Lower leg skin (tissue), 3 donors: ENCODE measurements at regions not wholly inside any gene's neighbourhood (a gene's known extent, or its start where the extent isn't known, plus 50 kb on each side); places are given as distances from the start of the nearest gene placed in this dataset.

Experiments
- POLR2A ChIP-seq, 2 donors: fragments of 450-650 bp; IDR thresholded peaks; one replicate each; pipeline ENCODE4 v1.6.1; 2016 to 2017; ENCODE audit warnings: antibody characterized with exemption in 2 of 2, mild to moderate bottlenecking in 1 of 2, moderate library complexity in 1 of 2
- TF ChIP-seq, protein P1 (sequence below), 3 donors: fragments of 450-650 bp; IDR thresholded peaks; one replicate each; pipeline ENCODE4 v1.5.1; 2016; ENCODE audit warnings: antibody characterized with exemption in 3 of 3, mild to moderate bottlenecking in 3 of 3, moderate library complexity in 2 of 3

GRCh38 chr2:56971383-56971974 lies 787.7 kb downstream of the CCDC85A start:
- no peak for TF ChIP-seq POLR2A (IDR thresholded peaks at IDR 0.05)
- TF ChIP-seq, protein P1, sequence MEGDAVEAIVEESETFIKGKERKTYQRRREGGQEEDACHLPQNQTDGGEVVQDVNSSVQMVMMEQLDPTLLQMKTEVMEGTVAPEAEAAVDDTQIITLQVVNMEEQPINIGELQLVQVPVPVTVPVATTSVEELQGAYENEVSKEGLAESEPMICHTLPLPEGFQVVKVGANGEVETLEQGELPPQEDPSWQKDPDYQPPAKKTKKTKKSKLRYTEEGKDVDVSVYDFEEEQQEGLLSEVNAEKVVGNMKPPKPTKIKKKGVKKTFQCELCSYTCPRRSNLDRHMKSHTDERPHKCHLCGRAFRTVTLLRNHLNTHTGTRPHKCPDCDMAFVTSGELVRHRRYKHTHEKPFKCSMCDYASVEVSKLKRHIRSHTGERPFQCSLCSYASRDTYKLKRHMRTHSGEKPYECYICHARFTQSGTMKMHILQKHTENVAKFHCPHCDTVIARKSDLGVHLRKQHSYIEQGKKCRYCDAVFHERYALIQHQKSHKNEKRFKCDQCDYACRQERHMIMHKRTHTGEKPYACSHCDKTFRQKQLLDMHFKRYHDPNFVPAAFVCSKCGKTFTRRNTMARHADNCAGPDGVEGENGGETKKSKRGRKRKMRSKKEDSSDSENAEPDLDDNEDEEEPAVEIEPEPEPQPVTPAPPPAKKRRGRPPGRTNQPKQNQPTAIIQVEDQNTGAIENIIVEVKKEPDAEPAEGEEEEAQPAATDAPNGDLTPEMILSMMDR (IDR thresholded peaks at IDR 0.05), result no peak
